ENCODE measurements at regions not wholly inside any gene's neighbourhood (a gene's known extent, or its start where the extent isn't known, plus 50 kb on each side); places are given as distances from the start of the nearest gene placed in this dataset.
A peak's percentile ranks its signal among the peaks of the same experiment; 100 is the strongest.

DNA sequence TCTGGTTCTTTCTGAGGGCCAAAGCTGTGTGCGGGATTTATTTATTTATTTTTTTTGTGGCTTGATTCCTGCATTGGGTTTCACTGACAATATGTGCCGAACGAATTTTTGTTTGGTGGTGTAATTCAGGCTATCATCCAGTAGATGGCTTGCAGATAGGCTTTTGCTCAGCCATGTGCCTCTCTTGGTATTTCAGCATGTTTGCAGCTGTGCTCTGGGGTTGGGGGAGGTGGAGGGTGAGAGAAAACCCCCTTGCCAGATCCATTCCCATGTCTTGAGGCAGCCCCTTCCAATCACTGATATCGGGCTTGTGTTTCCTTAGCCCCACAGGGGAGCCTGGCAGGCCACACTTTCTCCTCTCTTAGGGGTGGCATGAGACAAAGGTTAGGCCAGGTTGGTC is 302.4 kb downstream of the PTGER3 start (continued):
- TF ChIP-seq, protein P1, sequence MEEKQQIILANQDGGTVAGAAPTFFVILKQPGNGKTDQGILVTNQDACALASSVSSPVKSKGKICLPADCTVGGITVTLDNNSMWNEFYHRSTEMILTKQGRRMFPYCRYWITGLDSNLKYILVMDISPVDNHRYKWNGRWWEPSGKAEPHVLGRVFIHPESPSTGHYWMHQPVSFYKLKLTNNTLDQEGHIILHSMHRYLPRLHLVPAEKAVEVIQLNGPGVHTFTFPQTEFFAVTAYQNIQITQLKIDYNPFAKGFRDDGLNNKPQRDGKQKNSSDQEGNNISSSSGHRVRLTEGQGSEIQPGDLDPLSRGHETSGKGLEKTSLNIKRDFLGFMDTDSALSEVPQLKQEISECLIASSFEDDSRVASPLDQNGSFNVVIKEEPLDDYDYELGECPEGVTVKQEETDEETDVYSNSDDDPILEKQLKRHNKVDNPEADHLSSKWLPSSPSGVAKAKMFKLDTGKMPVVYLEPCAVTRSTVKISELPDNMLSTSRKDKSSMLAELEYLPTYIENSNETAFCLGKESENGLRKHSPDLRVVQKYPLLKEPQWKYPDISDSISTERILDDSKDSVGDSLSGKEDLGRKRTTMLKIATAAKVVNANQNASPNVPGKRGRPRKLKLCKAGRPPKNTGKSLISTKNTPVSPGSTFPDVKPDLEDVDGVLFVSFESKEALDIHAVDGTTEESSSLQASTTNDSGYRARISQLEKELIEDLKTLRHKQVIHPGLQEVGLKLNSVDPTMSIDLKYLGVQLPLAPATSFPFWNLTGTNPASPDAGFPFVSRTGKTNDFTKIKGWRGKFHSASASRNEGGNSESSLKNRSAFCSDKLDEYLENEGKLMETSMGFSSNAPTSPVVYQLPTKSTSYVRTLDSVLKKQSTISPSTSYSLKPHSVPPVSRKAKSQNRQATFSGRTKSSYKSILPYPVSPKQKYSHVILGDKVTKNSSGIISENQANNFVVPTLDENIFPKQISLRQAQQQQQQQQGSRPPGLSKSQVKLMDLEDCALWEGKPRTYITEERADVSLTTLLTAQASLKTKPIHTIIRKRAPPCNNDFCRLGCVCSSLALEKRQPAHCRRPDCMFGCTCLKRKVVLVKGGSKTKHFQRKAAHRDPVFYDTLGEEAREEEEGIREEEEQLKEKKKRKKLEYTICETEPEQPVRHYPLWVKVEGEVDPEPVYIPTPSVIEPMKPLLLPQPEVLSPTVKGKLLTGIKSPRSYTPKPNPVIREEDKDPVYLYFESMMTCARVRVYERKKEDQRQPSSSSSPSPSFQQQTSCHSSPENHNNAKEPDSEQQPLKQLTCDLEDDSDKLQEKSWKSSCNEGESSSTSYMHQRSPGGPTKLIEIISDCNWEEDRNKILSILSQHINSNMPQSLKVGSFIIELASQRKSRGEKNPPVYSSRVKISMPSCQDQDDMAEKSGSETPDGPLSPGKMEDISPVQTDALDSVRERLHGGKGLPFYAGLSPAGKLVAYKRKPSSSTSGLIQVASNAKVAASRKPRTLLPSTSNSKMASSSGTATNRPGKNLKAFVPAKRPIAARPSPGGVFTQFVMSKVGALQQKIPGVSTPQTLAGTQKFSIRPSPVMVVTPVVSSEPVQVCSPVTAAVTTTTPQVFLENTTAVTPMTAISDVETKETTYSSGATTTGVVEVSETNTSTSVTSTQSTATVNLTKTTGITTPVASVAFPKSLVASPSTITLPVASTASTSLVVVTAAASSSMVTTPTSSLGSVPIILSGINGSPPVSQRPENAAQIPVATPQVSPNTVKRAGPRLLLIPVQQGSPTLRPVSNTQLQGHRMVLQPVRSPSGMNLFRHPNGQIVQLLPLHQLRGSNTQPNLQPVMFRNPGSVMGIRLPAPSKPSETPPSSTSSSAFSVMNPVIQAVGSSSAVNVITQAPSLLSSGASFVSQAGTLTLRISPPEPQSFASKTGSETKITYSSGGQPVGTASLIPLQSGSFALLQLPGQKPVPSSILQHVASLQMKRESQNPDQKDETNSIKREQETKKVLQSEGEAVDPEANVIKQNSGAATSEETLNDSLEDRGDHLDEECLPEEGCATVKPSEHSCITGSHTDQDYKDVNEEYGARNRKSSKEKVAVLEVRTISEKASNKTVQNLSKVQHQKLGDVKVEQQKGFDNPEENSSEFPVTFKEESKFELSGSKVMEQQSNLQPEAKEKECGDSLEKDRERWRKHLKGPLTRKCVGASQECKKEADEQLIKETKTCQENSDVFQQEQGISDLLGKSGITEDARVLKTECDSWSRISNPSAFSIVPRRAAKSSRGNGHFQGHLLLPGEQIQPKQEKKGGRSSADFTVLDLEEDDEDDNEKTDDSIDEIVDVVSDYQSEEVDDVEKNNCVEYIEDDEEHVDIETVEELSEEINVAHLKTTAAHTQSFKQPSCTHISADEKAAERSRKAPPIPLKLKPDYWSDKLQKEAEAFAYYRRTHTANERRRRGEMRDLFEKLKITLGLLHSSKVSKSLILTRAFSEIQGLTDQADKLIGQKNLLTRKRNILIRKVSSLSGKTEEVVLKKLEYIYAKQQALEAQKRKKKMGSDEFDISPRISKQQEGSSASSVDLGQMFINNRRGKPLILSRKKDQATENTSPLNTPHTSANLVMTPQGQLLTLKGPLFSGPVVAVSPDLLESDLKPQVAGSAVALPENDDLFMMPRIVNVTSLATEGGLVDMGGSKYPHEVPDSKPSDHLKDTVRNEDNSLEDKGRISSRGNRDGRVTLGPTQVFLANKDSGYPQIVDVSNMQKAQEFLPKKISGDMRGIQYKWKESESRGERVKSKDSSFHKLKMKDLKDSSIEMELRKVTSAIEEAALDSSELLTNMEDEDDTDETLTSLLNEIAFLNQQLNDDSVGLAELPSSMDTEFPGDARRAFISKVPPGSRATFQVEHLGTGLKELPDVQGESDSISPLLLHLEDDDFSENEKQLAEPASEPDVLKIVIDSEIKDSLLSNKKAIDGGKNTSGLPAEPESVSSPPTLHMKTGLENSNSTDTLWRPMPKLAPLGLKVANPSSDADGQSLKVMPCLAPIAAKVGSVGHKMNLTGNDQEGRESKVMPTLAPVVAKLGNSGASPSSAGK (IDR thresholded peaks at IDR 0.05), result peak; percentile 31; the same call in 1 of the 2 replicates

All from K562 (cell line).